ENCODE measurements at regions not wholly inside any gene's neighbourhood (a gene's known extent, or its start where the extent isn't known, plus 50 kb on each side); places are given as distances from the start of the nearest gene placed in this dataset.

- Histone ChIP-seq H3K4me2 (ENCODE audit: low read depth, low read length) (no peak overlapping the region), H4K20me1 (ENCODE audit: insufficient read depth, low read length) (no peaks in the 10 kb centered on the region), H3K27me3 (replicated peaks; ENCODE audit: insufficient read depth, low read length) (no peaks in the 10 kb centered on the region), H3K9ac (ENCODE audit: low read length) (no peak overlapping the region), H2AFZ (ENCODE audit: low read length) (no peak overlapping the region), H3K27ac (ENCODE audit: low read length) (no peak overlapping the region), H3K79me2 (ENCODE audit: low read length) (no peaks in the 10 kb centered on the region), H3K9me2 (replicated peaks; ENCODE audit: insufficient read depth, low read length) (no peaks in the 10 kb centered on the region), H3K4me3 (ENCODE audit: low read length) (no peak overlapping the region), H3K4me1 (ENCODE audit: low read length) (no peaks in the 10 kb centered on the region), H3K9me3 (replicated peaks; ENCODE audit: insufficient read depth, low read length) (no peaks in the 10 kb centered on the region), H3F3A (ENCODE audit: insufficient read depth, low read length) (no peaks in the 10 kb centered on the region), H3K36me3 (replicated peaks; ENCODE audit: insufficient read depth, low read length) (no peaks in the 10 kb centered on the region)
- TF ChIP-seq EZH2 (optimal IDR thresholded peaks at IDR 0.05; ENCODE audit: low read depth, low read length) (no peak), CTCF (IDR thresholded peaks at IDR 0.05; ENCODE audit: low read length) (no peak), EZH2phosphoT487 (IDR thresholded peaks at IDR 0.05; ENCODE audit: low read length) (no peak)
- DNase-seq, result no peak
Observed at GRCh38 chr2:199118673-199119112, 339.0 kb downstream of the SATB2 start.

GRCh38 chr2:199115169-199115568 is 342.6 kb downstream of the SATB2 start:
- Histone ChIP-seq H3K36me3 (replicated peaks; ENCODE audit: insufficient read depth, low read length) (no peaks in the 10 kb centered on the region), H3K27ac (ENCODE audit: low read length) (no peak overlapping the region), H3K9ac (ENCODE audit: low read length) (no peak overlapping the region), H3K4me1 (ENCODE audit: low read length) (no peaks in the 10 kb centered on the region), H3K27me3 (replicated peaks; ENCODE audit: insufficient read depth, low read length) (no peaks in the 10 kb centered on the region), H3F3A (ENCODE audit: insufficient read depth, low read length) (no peaks in the 10 kb centered on the region), H4K20me1 (ENCODE audit: insufficient read depth, low read length) (no peaks in the 10 kb centered on the region), H3K9me2 (replicated peaks; ENCODE audit: insufficient read depth, low read length) (no peaks in the 10 kb centered on the region), H3K4me3 (ENCODE audit: low read length) (no peak overlapping the region), H3K9me3 (replicated peaks; ENCODE audit: insufficient read depth, low read length) (no peaks in the 10 kb centered on the region), H3K4me2 (ENCODE audit: low read depth, low read length) (no peak overlapping the region), H2AFZ (ENCODE audit: low read length) (no peak overlapping the region), H3K79me2 (ENCODE audit: low read length) (no peaks in the 10 kb centered on the region)
- TF ChIP-seq CTCF (IDR thresholded peaks at IDR 0.05; ENCODE audit: low read length), result no peak
- no peak for TF ChIP-seq EZH2phosphoT487 (IDR thresholded peaks at IDR 0.05; ENCODE audit: low read length)
- TF ChIP-seq EZH2 (optimal IDR thresholded peaks at IDR 0.05; ENCODE audit: low read depth, low read length), result no peak
- no peak for DNase-seq

- TF ChIP-seq CTCF (IDR thresholded peaks at IDR 0.05; ENCODE audit: low read length) (no peak), EZH2phosphoT487 (IDR thresholded peaks at IDR 0.05; ENCODE audit: low read length) (no peak), EZH2 (optimal IDR thresholded peaks at IDR 0.05; ENCODE audit: low read depth, low read length) (no peak)
- H3K9me2 ChIP-seq (replicated peaks; ENCODE audit: insufficient read depth, low read length), result no peaks in the 10 kb centered on the region
- no peaks in the 10 kb centered on the region for H3K79me2 ChIP-seq (ENCODE audit: low read length)
- DNase-seq, result no peak
- no peak overlapping the region for H2AFZ ChIP-seq (ENCODE audit: low read length)
- no peaks in the 10 kb centered on the region for H4K20me1 ChIP-seq (ENCODE audit: insufficient read depth, low read length)
- no peaks in the 10 kb centered on the region for H3F3A ChIP-seq (ENCODE audit: insufficient read depth, low read length)
- no peaks in the 10 kb centered on the region for H3K4me1 ChIP-seq (ENCODE audit: low read length)
- H3K4me3 ChIP-seq (ENCODE audit: low read length), result no peak overlapping the region
- no peak overlapping the region for H3K9ac ChIP-seq (ENCODE audit: low read length)
- no peaks in the 10 kb centered on the region for H3K27me3 ChIP-seq (replicated peaks; ENCODE audit: insufficient read depth, low read length)
- H3K36me3 ChIP-seq (replicated peaks; ENCODE audit: insufficient read depth, low read length), result no peaks in the 10 kb centered on the region
- H3K27ac ChIP-seq (ENCODE audit: low read length), result no peak overlapping the region
- no peaks in the 10 kb centered on the region for H3K9me3 ChIP-seq (replicated peaks; ENCODE audit: insufficient read depth, low read length)
- H3K4me2 ChIP-seq (ENCODE audit: low read depth, low read length), result no peak overlapping the region
Observed at GRCh38 chr2:199113111-199113510, 344.6 kb downstream of the SATB2 start.
